Keratinocyte (primary cell): ENCODE measurements at regions not wholly inside any gene's neighbourhood (a gene's known extent, or its start where the extent isn't known, plus 50 kb on each side); places are given as distances from the start of the nearest gene placed in this dataset.
A peak's percentile ranks its signal among the peaks of the same experiment; 100 is the strongest.

Source experiments
- DNase-seq: peaks from one replicate; pipeline ENCODE4 v3.0.0-alpha.2; 2011; ENCODE audit warnings: low read depth, missing footprints, low spot score
- FAIRE-seq: peaks from 2 replicates; lab custom pipeline; 2011; peaks lifted over from hg19 to GRCh38; lab: Jason Lieb, UNC
- H2AFZ ChIP-seq: 2 replicates; pipeline ENCODE4 v1.6.0; 2012; ENCODE audit warnings: low read length, control low read depth, inconsistent platforms; ENCODE audit not compliant: control insufficient read depth
- H3K27ac ChIP-seq: 2 replicates; pipeline ENCODE4 v1.5.1; 2011; ENCODE audit warnings: low read length; ENCODE audit not compliant: control insufficient read depth, insufficient read depth
- H3K27me3 ChIP-seq: 3 replicates; pipeline ENCODE4 v1.6.0; 2011; ENCODE audit warnings: low read length; ENCODE audit not compliant: control insufficient read depth, insufficient read depth; ENCODE audit errors: extremely low read depth
- H3K36me3 ChIP-seq, 2 experiments: 2 replicates in 1 of 2; 3 replicates in 1 of 2; pipeline ENCODE4 v1.5.1; 2011; ENCODE audit warnings: low read length in 2 of 2, mild to moderate bottlenecking in 1 of 2; ENCODE audit not compliant: control insufficient read depth in 2 of 2, insufficient read depth in 2 of 2; ENCODE audit errors: extremely low read depth in 1 of 2
- H3K4me1 ChIP-seq: 3 replicates; pipeline ENCODE4 v1.5.1; 2011; ENCODE audit warnings: low read length; ENCODE audit not compliant: control insufficient read depth, insufficient read depth; ENCODE audit errors: extremely low read depth
- H3K4me2 ChIP-seq: 3 replicates; pipeline ENCODE4 v1.6.0; 2011; ENCODE audit warnings: low read depth, low read length; ENCODE audit not compliant: control insufficient read depth, insufficient read depth; ENCODE audit errors: extremely low read depth
- H3K4me3 ChIP-seq, 3 experiments: fragments of 200-600 bp in 1 of 3; sonication (generic) in 1 of 3; 2 replicates in 2 of 3; 3 replicates in 1 of 3; pipeline ENCODE4 v1.5.1; 2011 to 2016; ENCODE audit warnings: low read length in 3 of 3, mild to moderate bottlenecking in 3 of 3, control low read depth in 2 of 3, inconsistent platforms in 1 of 3, low read depth in 1 of 3, mixed read lengths in 1 of 3, mixed run types in 1 of 3, moderate library complexity in 1 of 3; ENCODE audit not compliant: control insufficient read depth in 2 of 3, insufficient read depth in 2 of 3; ENCODE audit errors: extremely low read depth in 1 of 3
- H3K79me2 ChIP-seq: 2 replicates; pipeline ENCODE4 v1.6.0; 2012; ENCODE audit warnings: low read length; ENCODE audit not compliant: control insufficient read depth, insufficient read depth
- H3K9ac ChIP-seq: 3 replicates; pipeline ENCODE4 v1.6.0; 2011; ENCODE audit warnings: low read length; ENCODE audit not compliant: control insufficient read depth, insufficient read depth; ENCODE audit errors: extremely low read depth
- H3K9me1 ChIP-seq: 3 replicates; pipeline ENCODE4 v1.6.0; 2011; ENCODE audit warnings: low read length; ENCODE audit not compliant: control insufficient read depth, insufficient read depth; ENCODE audit errors: extremely low read depth
- H3K9me3 ChIP-seq: 2 replicates; pipeline ENCODE4 v1.5.1; 2012; ENCODE audit warnings: low read depth, low read length; ENCODE audit not compliant: control insufficient read depth
- H4K20me1 ChIP-seq: 3 replicates; pipeline ENCODE4 v1.6.0; 2011; ENCODE audit warnings: low read length; ENCODE audit not compliant: control insufficient read depth, insufficient read depth; ENCODE audit errors: extremely low read depth
- CTCF ChIP-seq, 3 experiments: IDR thresholded peaks in 1 of 3; conservative IDR thresholded peaks in 1 of 3; optimal IDR thresholded peaks in 1 of 3; 2 replicates in 2 of 3; 3 replicates in 1 of 3; pipeline versions ENCODE3 to v1.5.1; 2011; ENCODE audit warnings: low read length in 3 of 3, mild to moderate bottlenecking in 3 of 3, moderate library complexity in 2 of 3, control low read depth in 1 of 3, inconsistent platforms in 1 of 3; ENCODE audit not compliant: insufficient read depth in 2 of 3; ENCODE audit errors: extremely low read depth in 1 of 3
- EZH2 ChIP-seq: IDR thresholded peaks from one replicate; pipeline ENCODE4 v1.6.1; 2012; ENCODE audit warnings: inconsistent platforms, mild to moderate bottlenecking, low read length, moderate library complexity
- dilution Hi-C: fragments of 300-500 bp; cut with MboI; formaldehyde crosslinking; loops from one replicate; pipeline ENCODE4 v1.7.0; 2020; ENCODE audit warnings: low sequenced_read_pairs; ENCODE audit not compliant: extremely low pct_ligation_motif_present

- H3K79me2 ChIP-seq = no peaks in the 10 kb centered on the region
- no peaks in the 10 kb centered on the region for H3K9me3 ChIP-seq
- no peak overlapping the region for H3K4me3 ChIP-seq
- DNase-seq = no peak
- no peaks in the 10 kb centered on the region for H3K36me3 ChIP-seq
- H2AFZ ChIP-seq = no peak overlapping the region
- no peak overlapping the region for H3K4me2 ChIP-seq
- H3K27me3 ChIP-seq = peaks cover 15% of the 10 kb centered on the region
- dilution Hi-C loops = no loop called here
- H3K9me1 ChIP-seq = no peaks in the 10 kb centered on the region
- TF ChIP-seq CTCF (optimal IDR thresholded peaks at IDR 0.05 in 1 of 3, IDR thresholded peaks at IDR 0.05 in 1 of 3, conservative IDR thresholded peaks at IDR 0.05 in 1 of 3; ENCODE audit: extremely low read depth in 1 of 3, insufficient read depth in 2 of 3, low read length in 3 of 3) = peak; percentile 41 to 56 (median 56)
- TF ChIP-seq EZH2 = no peak
- H4K20me1 ChIP-seq = no peaks in the 10 kb centered on the region
- H3K9ac ChIP-seq = no peak overlapping the region
- no peaks in the 10 kb centered on the region for H3K4me1 ChIP-seq
- no peak for FAIRE-seq
- H3K27ac ChIP-seq = no peak overlapping the region
Measured at GRCh38 chr22:22171357-22172218, 73.0 kb upstream of the VPREB1 start.

- Histone ChIP-seq H2AFZ (no peak overlapping the region), H3K27me3 (peaks cover 16% of the 10 kb centered on the region), H3K27ac (no peak overlapping the region), H3K4me2 (no peak overlapping the region), H3K9me1 (no peaks in the 10 kb centered on the region), H3K9me3 (no peaks in the 10 kb centered on the region), H3K9ac (no peak overlapping the region), H4K20me1 (no peaks in the 10 kb centered on the region), H3K4me3 (no peak overlapping the region), H3K36me3 (no peaks in the 10 kb centered on the region), H3K4me1 (no peaks in the 10 kb centered on the region), H3K79me2 (no peaks in the 10 kb centered on the region)
- TF ChIP-seq CTCF (optimal IDR thresholded peaks at IDR 0.05 in 1 of 3, IDR thresholded peaks at IDR 0.05 in 1 of 3, conservative IDR thresholded peaks at IDR 0.05 in 1 of 3; ENCODE audit: extremely low read depth in 1 of 3, insufficient read depth in 2 of 3, low read length in 3 of 3) (no peak), EZH2 (no peak)
- dilution Hi-C loops = no loop called here
- no peak for DNase-seq
- no peak for FAIRE-seq
Measured at GRCh38 chr22:22169923-22170322, 74.7 kb upstream of the VPREB1 start.
